ENCODE measurements at regions not wholly inside any gene's neighbourhood (a gene's known extent, or its start where the extent isn't known, plus 50 kb on each side); places are given as distances from the start of the nearest gene placed in this dataset.

DNA sequence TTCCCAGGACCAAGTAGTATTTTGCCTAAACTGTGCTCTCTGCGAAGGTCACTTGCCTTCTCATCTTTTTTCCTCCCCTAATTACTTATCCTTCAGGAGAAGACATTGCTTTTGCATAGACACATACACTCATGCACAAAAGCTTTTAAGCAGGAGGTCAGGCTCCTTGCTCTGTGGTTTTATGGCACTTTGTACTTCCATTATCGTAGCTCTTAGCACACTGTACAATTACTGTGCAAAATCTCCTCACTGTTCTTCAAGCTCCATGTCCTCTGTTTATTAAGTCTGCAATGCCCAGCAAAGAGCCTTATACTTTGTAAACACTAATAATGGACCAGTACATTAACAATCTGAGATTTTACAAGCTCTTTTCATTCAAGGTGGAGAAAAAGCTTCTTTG, 188.4 kb upstream of the GNPDA2 start:
- no peak for DNase-seq

GRCh38 chr4:44914223-44914622, 187.9 kb upstream of the GNPDA2 start:
- DNase-seq, result no peak

DNA sequence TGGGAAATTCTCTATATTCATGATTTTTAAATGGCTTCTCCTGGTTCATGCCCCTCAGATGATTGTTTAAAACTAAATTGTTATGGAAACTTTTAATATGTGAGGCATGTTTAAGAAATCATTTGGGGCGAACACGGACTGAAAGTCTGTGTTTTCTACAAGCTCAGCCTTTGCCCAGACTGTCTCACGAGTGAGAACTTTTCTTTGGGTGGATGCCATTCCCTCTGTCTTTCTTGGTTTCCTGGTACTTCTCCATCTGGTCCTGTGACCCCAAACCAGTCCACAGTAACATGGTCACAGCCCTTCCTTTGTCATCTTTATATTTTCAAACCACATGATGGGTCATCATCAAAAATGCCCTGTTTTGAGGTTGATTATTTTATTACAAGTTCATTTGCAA, 186.6 kb upstream of the GNPDA2 start:
- DNase-seq, result no peak

GRCh38 chr4:44908565-44908964, 182.2 kb upstream of the GNPDA2 start:
- DNase-seq, result no peak

DNA sequence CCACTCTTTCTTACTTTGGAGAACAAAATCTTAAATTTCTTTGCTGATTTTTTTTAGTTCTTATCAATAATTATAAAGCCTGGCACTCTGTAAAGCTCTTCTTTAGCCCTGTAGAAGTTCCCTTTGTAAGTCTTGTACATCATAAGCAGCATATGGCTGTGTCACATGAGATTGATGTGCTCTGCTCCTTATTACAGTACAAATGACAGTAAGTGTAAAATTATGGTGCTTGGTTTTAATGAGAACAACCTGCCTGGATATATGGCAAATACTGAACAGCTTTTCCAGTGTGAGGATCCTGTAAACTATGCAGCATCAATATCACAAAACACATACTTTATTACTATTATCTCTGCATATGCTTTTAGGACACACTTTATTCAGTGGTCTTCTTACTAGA, 145.9 kb upstream of the GNPDA2 start:
- DNase-seq, result no peak

DNA sequence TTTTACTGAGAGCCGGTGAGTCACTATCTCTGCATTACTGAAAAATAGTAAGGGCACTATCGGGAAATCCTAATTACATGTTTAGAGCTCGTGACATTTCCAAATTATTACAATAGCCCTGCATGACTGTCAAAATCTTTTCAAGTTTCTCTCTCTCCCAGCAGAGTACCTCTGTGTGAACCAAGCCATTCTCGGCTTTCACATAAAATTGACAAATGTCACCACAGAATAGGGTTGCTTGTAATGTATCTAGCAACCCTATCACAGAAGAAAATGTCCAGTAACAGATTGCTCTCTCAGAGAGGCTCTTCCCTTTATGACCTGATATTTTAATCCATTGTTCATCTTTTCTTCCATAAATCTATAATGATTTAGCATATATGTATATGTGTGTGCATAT, 144.8 kb upstream of the GNPDA2 start:
- no peak for DNase-seq

- DNase-seq, result no peak
Measured at GRCh38 chr4:44869985-44870384, 143.6 kb upstream of the GNPDA2 start.

- no peak for DNase-seq
Measured at GRCh38 chr4:44869222-44869882, 143.0 kb upstream of the GNPDA2 start.

DNA sequence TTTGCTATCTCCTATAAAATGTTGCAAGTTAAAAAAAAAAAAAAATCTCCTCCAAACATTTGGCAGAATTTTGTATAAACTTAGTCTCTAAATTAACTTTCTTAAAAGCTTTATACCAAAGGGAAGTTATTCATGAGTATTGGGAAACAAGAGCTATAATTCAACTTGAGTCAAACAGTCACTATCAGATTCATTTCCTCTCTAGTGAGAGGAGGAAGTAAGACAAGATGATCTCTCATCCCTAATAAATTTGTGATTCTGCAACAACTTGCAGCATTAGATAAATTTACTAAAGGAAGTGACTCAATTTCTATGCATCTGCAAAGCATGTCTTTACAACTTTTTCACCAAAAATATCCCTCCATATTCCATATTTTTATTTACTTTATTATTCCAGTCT, 135.4 kb upstream of the GNPDA2 start:
- no peak for DNase-seq

GRCh38 chr4:44859477-44859876, 133.1 kb upstream of the GNPDA2 start:
- no peak for DNase-seq

GRCh38 chr4:44848466-44848865, 122.1 kb upstream of the GNPDA2 start:
- no peak for DNase-seq

DNA sequence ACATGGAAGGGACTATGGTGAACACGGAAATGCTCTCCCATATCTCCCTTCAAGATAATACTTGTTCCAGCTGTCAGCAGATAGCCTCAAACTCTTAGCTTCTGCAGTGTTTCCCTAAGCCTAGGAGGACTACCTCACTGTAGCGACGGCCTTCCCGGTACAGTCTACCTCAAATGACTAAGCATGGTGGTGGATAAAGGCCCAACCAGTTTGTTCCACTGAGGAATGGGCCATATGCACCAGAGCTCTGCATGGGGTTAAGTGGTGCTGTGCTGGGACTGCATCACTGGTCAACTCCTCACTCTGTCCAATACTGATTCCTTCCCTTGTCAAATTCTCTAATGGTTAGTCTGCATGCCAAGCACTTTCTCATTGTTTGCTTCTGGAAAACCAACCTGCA, 119.6 kb upstream of the GNPDA2 start:
- DNase-seq, result no peak

- no peak for DNase-seq
Measured at GRCh38 chr4:44845309-44845708, 119.0 kb upstream of the GNPDA2 start.

DNA sequence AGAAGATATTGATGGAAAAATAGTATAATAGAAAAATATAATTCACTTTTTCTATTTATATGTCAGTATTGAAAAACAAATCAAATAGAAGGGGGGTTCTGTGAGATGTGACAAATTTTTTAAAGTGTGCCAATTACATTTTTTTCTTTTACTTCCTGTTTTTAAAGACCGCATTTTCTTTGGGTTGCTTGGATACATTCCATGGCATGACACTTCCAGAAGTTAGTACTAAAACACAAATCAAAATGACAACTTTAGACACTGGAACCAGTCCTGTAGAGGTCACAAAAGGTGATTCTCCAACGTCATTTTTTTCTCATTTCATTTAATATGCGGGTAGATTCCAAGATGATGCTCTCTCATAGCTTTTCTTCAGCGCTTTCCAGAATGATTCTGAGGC, 116.2 kb upstream of the GNPDA2 start:
- DNase-seq, result no peak

- no peak for DNase-seq
Measured at GRCh38 chr4:44817930-44818329, 91.6 kb upstream of the GNPDA2 start.

- DNase-seq, result no peak
Measured at GRCh38 chr4:44806071-44806470, 79.7 kb upstream of the GNPDA2 start.

DNA sequence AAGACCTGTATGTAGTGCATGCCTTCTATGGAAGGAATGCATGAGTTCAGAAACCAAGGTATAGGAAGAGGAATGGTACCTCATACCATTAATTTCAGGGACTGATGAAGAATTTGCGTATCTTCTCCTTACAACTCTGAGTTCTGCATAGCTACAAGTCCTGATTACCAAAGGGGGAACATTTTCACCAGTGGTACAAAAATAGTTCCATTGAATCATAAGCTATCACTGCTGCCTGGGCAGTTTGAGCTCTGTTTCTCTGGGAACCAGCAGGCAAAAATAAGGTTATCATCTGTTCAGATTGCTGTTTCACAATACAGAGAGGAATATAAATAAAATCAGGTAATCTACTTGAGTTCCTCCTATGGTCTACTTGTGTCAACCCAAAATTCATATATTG, 77.9 kb upstream of the GNPDA2 start:
- no peak for DNase-seq

- no peak for DNase-seq
Measured at GRCh38 chr4:44801384-44801783, 75.0 kb upstream of the GNPDA2 start.

DNA sequence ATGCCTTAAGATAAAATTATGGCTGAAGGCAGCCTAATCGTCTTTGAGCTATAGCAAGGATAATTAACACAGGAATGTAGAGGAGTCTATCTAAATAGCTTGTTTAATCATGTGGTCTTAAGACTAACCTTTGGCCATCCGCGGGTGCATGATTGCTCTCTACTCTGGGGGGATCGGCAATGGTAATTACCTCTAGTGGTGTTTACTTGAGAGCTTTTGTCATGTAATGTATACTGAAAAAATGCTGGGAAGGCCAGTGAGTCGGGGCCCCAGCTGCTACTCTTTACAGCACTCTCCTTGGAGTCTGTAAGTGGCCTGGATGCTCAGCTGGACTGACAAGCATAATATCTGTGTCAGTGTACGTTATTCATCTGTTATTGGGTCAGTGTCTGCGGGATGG, 65.5 kb upstream of the GNPDA2 start:
- DNase-seq, result no peak

DNA sequence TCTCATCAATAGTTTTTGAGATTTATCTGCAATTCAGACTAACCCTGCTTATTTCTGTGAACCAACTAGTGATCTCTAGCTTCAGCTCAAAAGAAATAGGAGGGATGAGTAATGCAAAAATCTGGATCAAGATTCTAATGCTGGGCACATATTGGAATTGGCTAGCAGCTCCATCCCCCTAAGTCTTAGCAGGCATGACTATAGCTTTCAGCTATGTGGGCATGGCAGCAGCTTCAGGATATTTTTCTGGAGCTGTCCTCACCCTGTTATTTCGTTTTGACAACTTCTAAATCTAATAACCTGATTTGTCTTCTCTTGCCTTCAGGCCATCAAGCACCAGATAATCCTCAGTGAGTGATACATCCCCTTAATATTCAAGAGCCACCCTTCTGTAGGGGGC, 50.8 kb upstream of the GNPDA2 start:
- DNase-seq, result no peak

Measured in SHP77 treated with DMSO at 0.1 percent for 48 hours (cell line).